ENCODE measurements at regions not wholly inside any gene's neighbourhood (a gene's known extent, or its start where the extent isn't known, plus 50 kb on each side); places are given as distances from the start of the nearest gene placed in this dataset.
"Not testable (repeated sequence)": the region's sequence is repeated elsewhere in the genome, so short reads cannot be mapped to it uniquely, and the experiment has no call there.

- Histone ChIP-seq H3K27ac (ENCODE audit: low read length) (no peak overlapping the region), H3K36me3 (ENCODE audit: control insufficient read depth, low read depth, low read length) (no peaks in the 10 kb centered on the region), H3K9ac (ENCODE audit: low read length) (no peak overlapping the region), H3K27me3 (ENCODE audit: control insufficient read depth, insufficient read depth, low read length) (no peaks in the 10 kb centered on the region), H3K9me3 (ENCODE audit: control insufficient read depth, low read depth, low read length) (no peaks in the 10 kb centered on the region), H3K4me1 (ENCODE audit: control insufficient read depth, low read depth, low read length) (no peaks in the 10 kb centered on the region), H3K4me3 (ENCODE audit: low read length) (no peak overlapping the region)
Observed at GRCh38 chr4:134078230-134078914, 123.2 kb downstream of the PABPC4L start.

- H3K27me3 ChIP-seq (ENCODE audit: control insufficient read depth, insufficient read depth, low read length): no peaks in the 10 kb centered on the region
- no peak overlapping the region for H3K27ac ChIP-seq (ENCODE audit: low read length)
- H3K36me3 ChIP-seq (ENCODE audit: control insufficient read depth, low read depth, low read length): no peaks in the 10 kb centered on the region
- H3K9ac ChIP-seq (ENCODE audit: low read length): no peak overlapping the region
- H3K9me3 ChIP-seq (ENCODE audit: control insufficient read depth, low read depth, low read length): no peaks in the 10 kb centered on the region
- no peak overlapping the region for H3K4me3 ChIP-seq (ENCODE audit: low read length)
- no peaks in the 10 kb centered on the region for H3K4me1 ChIP-seq (ENCODE audit: control insufficient read depth, low read depth, low read length)
Observed at GRCh38 chr4:134073711-134074110, 127.9 kb downstream of the PABPC4L start.

- Histone ChIP-seq H3K36me3 (ENCODE audit: control insufficient read depth, low read depth, low read length) (no peaks in the 10 kb centered on the region), H3K9ac (ENCODE audit: low read length) (no peak overlapping the region), H3K9me3 (ENCODE audit: control insufficient read depth, low read depth, low read length) (no peaks in the 10 kb centered on the region), H3K27me3 (ENCODE audit: control insufficient read depth, insufficient read depth, low read length) (no peaks in the 10 kb centered on the region), H3K27ac (ENCODE audit: low read length) (no peak overlapping the region), H3K4me3 (ENCODE audit: low read length) (no peak overlapping the region), H3K4me1 (ENCODE audit: control insufficient read depth, low read depth, low read length) (no peaks in the 10 kb centered on the region)
Observed at GRCh38 chr4:134072137-134072536, 129.5 kb downstream of the PABPC4L start.

- H3K4me1 ChIP-seq (ENCODE audit: control insufficient read depth, low read depth, low read length): no peaks in the 10 kb centered on the region
- H3K27me3 ChIP-seq (ENCODE audit: control insufficient read depth, insufficient read depth, low read length): no peaks in the 10 kb centered on the region
- no peak overlapping the region for H3K27ac ChIP-seq (ENCODE audit: low read length)
- no peaks in the 10 kb centered on the region for H3K9me3 ChIP-seq (ENCODE audit: control insufficient read depth, low read depth, low read length)
- H3K9ac ChIP-seq (ENCODE audit: low read length): no peak overlapping the region
- no peak overlapping the region for H3K4me3 ChIP-seq (ENCODE audit: low read length)
- no peaks in the 10 kb centered on the region for H3K36me3 ChIP-seq (ENCODE audit: control insufficient read depth, low read depth, low read length)
Observed at GRCh38 chr4:134070174-134070573, 131.4 kb downstream of the PABPC4L start.

- H3K36me3 ChIP-seq (ENCODE audit: control insufficient read depth, low read depth, low read length): no peaks in the 10 kb centered on the region
- H3K27ac ChIP-seq (ENCODE audit: low read length): no peak overlapping the region
- H3K9me3 ChIP-seq (ENCODE audit: control insufficient read depth, low read depth, low read length): no peaks in the 10 kb centered on the region
- H3K9ac ChIP-seq (ENCODE audit: low read length): no peak overlapping the region
- no peaks in the 10 kb centered on the region for H3K4me1 ChIP-seq (ENCODE audit: control insufficient read depth, low read depth, low read length)
- H3K27me3 ChIP-seq (ENCODE audit: control insufficient read depth, insufficient read depth, low read length): no peaks in the 10 kb centered on the region
- H3K4me3 ChIP-seq (ENCODE audit: low read length): no peak overlapping the region
Observed at GRCh38 chr4:134057356-134057755, 144.2 kb downstream of the PABPC4L start.

- not testable (repeated sequence) for H3K4me1 ChIP-seq (ENCODE audit: control insufficient read depth, low read depth, low read length); H3K27me3 ChIP-seq (ENCODE audit: control insufficient read depth, insufficient read depth, low read length); H3K9me3 ChIP-seq (ENCODE audit: control insufficient read depth, low read depth, low read length); H3K9ac ChIP-seq (ENCODE audit: low read length); H3K36me3 ChIP-seq (ENCODE audit: control insufficient read depth, low read depth, low read length); H3K27ac ChIP-seq (ENCODE audit: low read length); H3K4me3 ChIP-seq (ENCODE audit: low read length)
Observed at GRCh38 chr4:134046221-134046620, 155.4 kb downstream of the PABPC4L start.

GRCh38 chr4:134045411-134045810 is 156.2 kb downstream of the PABPC4L start:
- Histone ChIP-seq H3K27me3 (ENCODE audit: control insufficient read depth, insufficient read depth, low read length) (no peaks in the 10 kb centered on the region), H3K36me3 (ENCODE audit: control insufficient read depth, low read depth, low read length) (no peaks in the 10 kb centered on the region), H3K9me3 (ENCODE audit: control insufficient read depth, low read depth, low read length) (no peaks in the 10 kb centered on the region), H3K4me1 (ENCODE audit: control insufficient read depth, low read depth, low read length) (no peaks in the 10 kb centered on the region), H3K4me3 (ENCODE audit: low read length) (no peak overlapping the region), H3K27ac (ENCODE audit: low read length) (no peak overlapping the region), H3K9ac (ENCODE audit: low read length) (no peak overlapping the region)

GRCh38 chr4:134043266-134043665 is 158.3 kb downstream of the PABPC4L start:
- Histone ChIP-seq H3K27ac (ENCODE audit: low read length) (no peak overlapping the region), H3K4me1 (ENCODE audit: control insufficient read depth, low read depth, low read length) (no peaks in the 10 kb centered on the region), H3K4me3 (ENCODE audit: low read length) (no peak overlapping the region), H3K9ac (ENCODE audit: low read length) (no peak overlapping the region), H3K9me3 (ENCODE audit: control insufficient read depth, low read depth, low read length) (no peaks in the 10 kb centered on the region), H3K36me3 (ENCODE audit: control insufficient read depth, low read depth, low read length) (no peaks in the 10 kb centered on the region), H3K27me3 (ENCODE audit: control insufficient read depth, insufficient read depth, low read length) (no peaks in the 10 kb centered on the region)

- Histone ChIP-seq H3K4me3 (ENCODE audit: low read length) (no peak overlapping the region), H3K36me3 (ENCODE audit: control insufficient read depth, low read depth, low read length) (no peaks in the 10 kb centered on the region), H3K9ac (ENCODE audit: low read length) (no peak overlapping the region), H3K4me1 (ENCODE audit: control insufficient read depth, low read depth, low read length) (no peaks in the 10 kb centered on the region), H3K27ac (ENCODE audit: low read length) (no peak overlapping the region), H3K9me3 (ENCODE audit: control insufficient read depth, low read depth, low read length) (no peaks in the 10 kb centered on the region), H3K27me3 (ENCODE audit: control insufficient read depth, insufficient read depth, low read length) (no peaks in the 10 kb centered on the region)
Observed at GRCh38 chr4:134028421-134028820, 173.2 kb downstream of the PABPC4L start.

GRCh38 chr4:134027931-134028330 is 173.7 kb downstream of the PABPC4L start:
- Histone ChIP-seq H3K4me1 (ENCODE audit: control insufficient read depth, low read depth, low read length) (no peaks in the 10 kb centered on the region), H3K27me3 (ENCODE audit: control insufficient read depth, insufficient read depth, low read length) (no peaks in the 10 kb centered on the region), H3K27ac (ENCODE audit: low read length) (no peak overlapping the region), H3K9me3 (ENCODE audit: control insufficient read depth, low read depth, low read length) (no peaks in the 10 kb centered on the region), H3K9ac (ENCODE audit: low read length) (no peak overlapping the region), H3K36me3 (ENCODE audit: control insufficient read depth, low read depth, low read length) (no peaks in the 10 kb centered on the region), H3K4me3 (ENCODE audit: low read length) (no peak overlapping the region)

- H3K4me1 ChIP-seq (ENCODE audit: control insufficient read depth, low read depth, low read length): peaks cover 6% of the 10 kb centered on the region
- H3K9ac ChIP-seq (ENCODE audit: low read length): no peak overlapping the region
- no peaks in the 10 kb centered on the region for H3K36me3 ChIP-seq (ENCODE audit: control insufficient read depth, low read depth, low read length)
- H3K9me3 ChIP-seq (ENCODE audit: control insufficient read depth, low read depth, low read length): no peaks in the 10 kb centered on the region
- no peak overlapping the region for H3K27ac ChIP-seq (ENCODE audit: low read length)
- no peak overlapping the region for H3K4me3 ChIP-seq (ENCODE audit: low read length)
- no peaks in the 10 kb centered on the region for H3K27me3 ChIP-seq (ENCODE audit: control insufficient read depth, insufficient read depth, low read length)
Observed at GRCh38 chr4:134024251-134024650, 177.3 kb downstream of the PABPC4L start.

- Histone ChIP-seq H3K4me3 (ENCODE audit: low read length) (no peak overlapping the region), H3K27me3 (ENCODE audit: control insufficient read depth, insufficient read depth, low read length) (no peaks in the 10 kb centered on the region), H3K9me3 (ENCODE audit: control insufficient read depth, low read depth, low read length) (no peaks in the 10 kb centered on the region), H3K4me1 (ENCODE audit: control insufficient read depth, low read depth, low read length) (peaks cover 12% of the 10 kb centered on the region), H3K27ac (ENCODE audit: low read length) (no peak overlapping the region), H3K36me3 (ENCODE audit: control insufficient read depth, low read depth, low read length) (no peaks in the 10 kb centered on the region), H3K9ac (ENCODE audit: low read length) (no peak overlapping the region)
Observed at GRCh38 chr4:134019657-134020056, 181.9 kb downstream of the PABPC4L start.

All from iPS-18a (cell line).